ENCODE measurements at regions not wholly inside any gene's neighbourhood (a gene's known extent, or its start where the extent isn't known, plus 50 kb on each side); places are given as distances from the start of the nearest gene placed in this dataset.
"Not testable (repeated sequence)": the region's sequence is repeated elsewhere in the genome, so short reads cannot be mapped to it uniquely, and the experiment has no call there.

DNA sequence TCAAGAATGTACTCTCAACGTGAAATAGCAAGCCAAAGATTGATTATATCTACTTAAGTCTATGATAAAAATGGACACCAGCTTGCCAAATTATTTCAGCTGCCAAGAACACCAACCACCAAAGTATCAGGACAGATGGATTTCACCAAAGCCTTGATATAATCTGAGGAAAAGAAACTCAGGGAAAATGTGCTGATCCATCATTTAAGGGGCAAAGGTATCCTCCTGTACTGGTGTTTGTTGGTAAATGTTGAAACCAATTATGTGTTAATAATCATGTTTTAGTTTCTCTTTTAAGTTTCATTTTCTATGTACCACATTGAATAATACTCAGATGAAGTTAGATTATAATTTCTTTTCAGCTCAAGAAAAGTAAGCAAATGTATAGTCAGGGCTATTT lies 1284.3 kb upstream of the TMEM132C start (continued):
- TF ChIP-seq ATF2 (CRISPR knock-in tag; IDR thresholded peaks at IDR 0.05; ENCODE audit: borderline replicate concordance, low read depth) (no peak), E2F1 (CRISPR knock-in tag; IDR thresholded peaks at IDR 0.05) (no peak), NFATC4 (CRISPR knock-in tag; IDR thresholded peaks at IDR 0.05) (no peak)

- H3K27me3 Mint-ChIP-seq (ENCODE audit: low read depth); H3K4me3 Mint-ChIP-seq; POLR2A ChIA-PET; H3K4me1 Mint-ChIP-seq; ATAC-seq; CTCF ChIA-PET; H3K27ac Mint-ChIP-seq; DNase-seq (ENCODE audit: low spot score): not testable (repeated sequence)
- Mint-ChIP-seq H3K9me3 (peaks cover 87% of the 10 kb centered on the region), H3K36me3 (peaks cover 58% of the 10 kb centered on the region)
Measured at GRCh38 chr12:126983735-126984134, 1283.2 kb upstream of the TMEM132C start.

DNA sequence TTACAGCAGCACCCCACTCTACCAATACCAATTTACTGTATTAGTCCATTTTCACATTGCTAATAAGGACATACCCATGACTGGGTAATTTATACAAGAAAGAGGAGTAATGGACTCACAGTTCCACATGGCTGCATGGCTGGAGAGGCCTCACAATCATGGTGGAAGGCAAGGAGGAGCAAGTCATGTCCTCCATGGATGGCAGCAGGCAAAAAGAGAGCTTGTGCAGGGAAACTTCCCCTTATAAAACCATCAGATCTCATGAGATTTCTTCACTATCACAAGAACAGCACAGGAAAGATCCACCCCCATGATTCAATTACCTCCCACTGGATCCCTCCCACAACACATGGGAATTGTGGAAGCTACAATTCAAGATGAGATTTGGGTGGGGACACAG lies 1281.3 kb upstream of the TMEM132C start:
- DNase-seq (ENCODE audit: low spot score); CTCF ChIA-PET; H3K27ac Mint-ChIP-seq; H3K4me3 Mint-ChIP-seq; H3K4me1 Mint-ChIP-seq; H3K27me3 Mint-ChIP-seq (ENCODE audit: low read depth); POLR2A ChIA-PET; ATAC-seq: not testable (repeated sequence)
- H3K36me3 Mint-ChIP-seq, result peaks cover 65% of the 10 kb centered on the region
- H3K9me3 Mint-ChIP-seq, result peaks cover 89% of the 10 kb centered on the region

DNA sequence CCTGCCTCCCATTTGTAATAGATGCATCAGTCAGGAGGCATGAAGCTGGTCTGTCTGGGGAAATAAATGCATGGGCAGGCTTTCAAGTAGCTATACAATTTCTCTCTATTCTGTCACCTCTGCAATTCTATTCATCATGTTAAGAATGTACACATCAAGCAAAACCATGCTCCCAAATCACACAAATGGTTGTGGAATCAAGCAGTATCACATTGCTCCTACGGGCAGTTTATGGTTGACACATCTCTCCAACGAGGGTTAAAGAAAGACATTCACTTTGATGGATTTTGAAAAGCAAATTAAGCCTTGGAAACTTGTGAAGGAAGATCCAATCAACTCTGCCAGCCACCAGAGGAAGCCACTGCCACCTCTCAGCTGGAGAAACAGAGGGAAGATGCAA lies 1277.4 kb upstream of the TMEM132C start:
- CTCF ChIA-PET, result no interaction called here
- DNase-seq (ENCODE audit: low spot score) (no peak), ATAC-seq (no peak)
- Mint-ChIP-seq H3K27me3 (ENCODE audit: low read depth) (peaks cover 2% of the 10 kb centered on the region; the same call in 1 of the 2 replicates), H3K27ac (no peak overlapping the region), H3K9me3 (peaks cover 82% of the 10 kb centered on the region), H3K4me3 (no peak overlapping the region), H3K36me3 (peaks cover 74% of the 10 kb centered on the region), H3K4me1 (no peaks in the 10 kb centered on the region)
- POLR2A ChIA-PET, result no interaction called here
- TF ChIP-seq JAZF1 (CRISPR knock-in tag; IDR thresholded peaks at IDR 0.05) (no peak), SMAD4 (CRISPR knock-in tag; IDR thresholded peaks at IDR 0.05) (no peak), ZNF121 (CRISPR knock-in tag; IDR thresholded peaks at IDR 0.05) (no peak), TCF7 (CRISPR knock-in tag; IDR thresholded peaks at IDR 0.05; ENCODE audit: low read depth) (no peak), ATF1 (CRISPR knock-in tag; IDR thresholded peaks at IDR 0.05) (no peak), USF1 (CRISPR knock-in tag; IDR thresholded peaks at IDR 0.05) (no peak), ZNF219 (CRISPR knock-in tag; IDR thresholded peaks at IDR 0.05; ENCODE audit: borderline replicate concordance) (no peak), IRF2 (CRISPR knock-in tag; IDR thresholded peaks at IDR 0.05; ENCODE audit: borderline replicate concordance, low read depth) (no peak), ZNF232 (CRISPR knock-in tag; IDR thresholded peaks at IDR 0.05) (no peak), GTF2I (CRISPR knock-in tag; conservative IDR thresholded peaks at IDR 0.05) (no peak), NR3C1 (CRISPR knock-in tag; conservative IDR thresholded peaks at IDR 0.05; ENCODE audit: low read depth) (no peak), TEAD1 (CRISPR knock-in tag; IDR thresholded peaks at IDR 0.05) (no peak), ZSCAN18 (CRISPR knock-in tag; IDR thresholded peaks at IDR 0.05) (no peak), CTCF (IDR thresholded peaks at IDR 0.05) (no peak)
- TF ChIP-seq, protein P1, sequence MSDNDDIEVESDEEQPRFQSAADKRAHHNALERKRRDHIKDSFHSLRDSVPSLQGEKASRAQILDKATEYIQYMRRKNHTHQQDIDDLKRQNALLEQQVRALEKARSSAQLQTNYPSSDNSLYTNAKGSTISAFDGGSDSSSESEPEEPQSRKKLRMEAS (CRISPR knock-in tag; IDR thresholded peaks at IDR 0.05), result no peak
- TF ChIP-seq, protein P2, sequence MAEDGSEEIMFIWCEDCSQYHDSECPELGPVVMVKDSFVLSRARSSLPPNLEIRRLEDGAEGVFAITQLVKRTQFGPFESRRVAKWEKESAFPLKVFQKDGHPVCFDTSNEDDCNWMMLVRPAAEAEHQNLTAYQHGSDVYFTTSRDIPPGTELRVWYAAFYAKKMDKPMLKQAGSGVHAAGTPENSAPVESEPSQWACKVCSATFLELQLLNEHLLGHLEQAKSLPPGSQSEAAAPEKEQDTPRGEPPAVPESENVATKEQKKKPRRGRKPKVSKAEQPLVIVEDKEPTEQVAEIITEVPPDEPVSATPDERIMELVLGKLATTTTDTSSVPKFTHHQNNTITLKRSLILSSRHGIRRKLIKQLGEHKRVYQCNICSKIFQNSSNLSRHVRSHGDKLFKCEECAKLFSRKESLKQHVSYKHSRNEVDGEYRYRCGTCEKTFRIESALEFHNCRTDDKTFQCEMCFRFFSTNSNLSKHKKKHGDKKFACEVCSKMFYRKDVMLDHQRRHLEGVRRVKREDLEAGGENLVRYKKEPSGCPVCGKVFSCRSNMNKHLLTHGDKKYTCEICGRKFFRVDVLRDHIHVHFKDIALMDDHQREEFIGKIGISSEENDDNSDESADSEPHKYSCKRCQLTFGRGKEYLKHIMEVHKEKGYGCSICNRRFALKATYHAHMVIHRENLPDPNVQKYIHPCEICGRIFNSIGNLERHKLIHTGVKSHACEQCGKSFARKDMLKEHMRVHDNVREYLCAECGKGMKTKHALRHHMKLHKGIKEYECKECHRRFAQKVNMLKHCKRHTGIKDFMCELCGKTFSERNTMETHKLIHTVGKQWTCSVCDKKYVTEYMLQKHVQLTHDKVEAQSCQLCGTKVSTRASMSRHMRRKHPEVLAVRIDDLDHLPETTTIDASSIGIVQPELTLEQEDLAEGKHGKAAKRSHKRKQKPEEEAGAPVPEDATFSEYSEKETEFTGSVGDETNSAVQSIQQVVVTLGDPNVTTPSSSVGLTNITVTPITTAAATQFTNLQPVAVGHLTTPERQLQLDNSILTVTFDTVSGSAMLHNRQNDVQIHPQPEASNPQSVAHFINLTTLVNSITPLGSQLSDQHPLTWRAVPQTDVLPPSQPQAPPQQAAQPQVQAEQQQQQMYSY (CRISPR knock-in tag; IDR thresholded peaks at IDR 0.05), result no peak
